Fibroblast of villous mesenchyme (primary cell): ENCODE measurements at regions not wholly inside any gene's neighbourhood (a gene's known extent, or its start where the extent isn't known, plus 50 kb on each side); places are given as distances from the start of the nearest gene placed in this dataset.

ENCODE experiments used
- DNase-seq: peaks from one replicate; pipeline ENCODE4 v3.0.0-alpha.2; 2010; ENCODE audit warnings: low read depth
- H3K4me3 ChIP-seq: 2 replicates; pipeline ENCODE4 v1.5.1; 2011; ENCODE audit warnings: low read depth, mild to moderate bottlenecking, low read length
- CTCF ChIP-seq: IDR thresholded peaks from 2 replicates; pipeline ENCODE4 v1.5.1; 2012; ENCODE audit warnings: low read depth, mild to moderate bottlenecking, low read length; ENCODE audit not compliant: insufficient read depth

- no peak overlapping the region for H3K4me3 ChIP-seq
- TF ChIP-seq CTCF, result no peak
- DNase-seq, result peak; percentile 61
Measured at GRCh38 chr5:74556631-74557595, 83.6 kb downstream of the ENC1 start.

- DNase-seq, result no peak
- H3K4me3 ChIP-seq, result no peak overlapping the region
- no peak for TF ChIP-seq CTCF
Measured at GRCh38 chr5:74556006-74556405, 84.5 kb downstream of the ENC1 start.

GRCh38 chr5:74552101-74552500, 88.4 kb downstream of the ENC1 start:
- no peak for DNase-seq
- TF ChIP-seq CTCF, result no peak
- no peak overlapping the region for H3K4me3 ChIP-seq

- no peak for DNase-seq
- no peak for TF ChIP-seq CTCF
- H3K4me3 ChIP-seq, result no peak overlapping the region
Measured at GRCh38 chr5:74550927-74551326, 89.6 kb downstream of the ENC1 start.

GRCh38 chr5:74549384-74549783, 91.1 kb downstream of the ENC1 start:
- no peak for TF ChIP-seq CTCF
- DNase-seq, result no peak
- H3K4me3 ChIP-seq, result no peak overlapping the region

GRCh38 chr5:74546796-74547195, 93.7 kb downstream of the ENC1 start:
- TF ChIP-seq CTCF, result no peak
- no peak overlapping the region for H3K4me3 ChIP-seq
- no peak for DNase-seq
